H1 (cell line): ENCODE measurements at regions not wholly inside any gene's neighbourhood (a gene's known extent, or its start where the extent isn't known, plus 50 kb on each side); places are given as distances from the start of the nearest gene placed in this dataset.

Source experiments
- CTCF ChIA-PET: fragments of 300-600 bp; sonication (Branson Sonifier 250); formaldehyde crosslinking; loops from one replicate; lab custom pipeline; 2021; ENCODE audit not compliant: partially characterized antibody; lab: Charles Lee
- POLR2A ChIA-PET: fragments of 300-600 bp; sonication (Branson Sonifier 250); formaldehyde crosslinking; loops from one replicate; lab custom pipeline; 2021; ENCODE audit warnings: inconsistent platforms; ENCODE audit not compliant: partially characterized antibody; lab: Charles Lee
- DNase-seq, 2 experiments: peaks; one replicate each; pipeline versions ENCODE4 v3.0.0 to v3.0.0-alpha.2; 2010 to 2022; ENCODE audit warnings: low spot score in 2 of 2, low read depth in 1 of 2, mixed read lengths in 1 of 2
- FAIRE-seq: peaks from 2 replicates; lab custom pipeline; 2011; peaks lifted over from hg19 to GRCh38; lab: Jason Lieb, UNC
- H2AFZ ChIP-seq: 2 replicates; pipeline ENCODE4 v1.8.1; 2012; ENCODE audit warnings: low read length, inconsistent platforms
- H2AK5ac ChIP-seq: 2 replicates; pipeline ENCODE4 v1.6.1; 2013; ENCODE audit warnings: low read depth, low read length
- H2BK120ac ChIP-seq: replicated peaks from 2 replicates; pipeline ENCODE3; 2013; ENCODE audit warnings: low read depth, low read length, inconsistent platforms
- H2BK12ac ChIP-seq: 2 replicates; pipeline ENCODE4 v1.6.1; 2013; ENCODE audit warnings: low read depth, low read length
- H2BK15ac ChIP-seq: 2 replicates; pipeline ENCODE4 v1.6.1; 2013; ENCODE audit warnings: low read length
- H2BK20ac ChIP-seq: 2 replicates; pipeline ENCODE4 v1.6.1; 2013; ENCODE audit warnings: low read length
- H2BK5ac ChIP-seq: 2 replicates; pipeline ENCODE4 v1.6.1; 2013; ENCODE audit warnings: low read depth, low read length
- H3K14ac ChIP-seq: 2 replicates; pipeline ENCODE4 v1.6.1; 2013; ENCODE audit warnings: inconsistent platforms; ENCODE audit not compliant: insufficient read length
- H3K18ac ChIP-seq: 2 replicates; pipeline ENCODE4 v1.6.1; 2013; ENCODE audit warnings: low read length; ENCODE audit errors: extremely low read depth
- H3K23ac ChIP-seq: 2 replicates; pipeline ENCODE4 v1.6.1; 2013; ENCODE audit warnings: inconsistent platforms; ENCODE audit not compliant: insufficient read length
- H3K23me2 ChIP-seq: 2 replicates; pipeline ENCODE4 v1.6.1; 2013; ENCODE audit warnings: low read depth, low read length
- H3K27ac ChIP-seq: 2 replicates; pipeline ENCODE4 v1.6.1; 2011; ENCODE audit warnings: low read depth, low read length, inconsistent platforms
- H3K27me3 ChIP-seq, 4 experiments: replicated peaks in 1 of 4; 1 replicate in 1 of 4; 2 replicates in 3 of 4; pipeline versions ENCODE4 v1.6.1 to v1.8.1; 2011 to 2013; ENCODE audit warnings: low read length in 3 of 4, mild to moderate bottlenecking in 3 of 4, inconsistent platforms in 2 of 4, mixed read lengths in 2 of 4, moderate library complexity in 1 of 4; ENCODE audit not compliant: control insufficient read depth in 3 of 4, insufficient read depth in 3 of 4; ENCODE audit errors: extremely low read depth in 1 of 4
- H3K36me3 ChIP-seq, 4 experiments: 2 replicates each; pipeline versions ENCODE4 v1.6.1 to v1.8.1; 2011 to 2013; ENCODE audit warnings: mild to moderate bottlenecking in 4 of 4, low read length in 3 of 4, moderate library complexity in 2 of 4, control low read depth in 1 of 4, inconsistent platforms in 1 of 4; ENCODE audit not compliant: insufficient read depth in 4 of 4, control insufficient read depth in 2 of 4
- H3K4ac ChIP-seq: replicated peaks from 2 replicates; pipeline ENCODE3; 2013; ENCODE audit warnings: low read length, low read depth, mixed read lengths, inconsistent platforms; ENCODE audit not compliant: insufficient read length
- H3K4me1 ChIP-seq, 4 experiments: replicated peaks in 1 of 4; 1 replicate in 1 of 4; 2 replicates in 3 of 4; pipeline versions ENCODE4 v1.6.1 to v1.8.1; 2011 to 2013; ENCODE audit warnings: low read length in 3 of 4, inconsistent platforms in 2 of 4, mixed read lengths in 1 of 4; ENCODE audit not compliant: insufficient read depth in 4 of 4, control insufficient read depth in 3 of 4
- H3K4me2 ChIP-seq, 2 experiments: 2 replicates each; pipeline versions ENCODE4 v1.6.1 to v1.8.1; 2011 to 2013; ENCODE audit warnings: low read depth in 2 of 2, low read length in 2 of 2, control low read depth in 1 of 2, inconsistent platforms in 1 of 2, mild to moderate bottlenecking in 1 of 2; ENCODE audit not compliant: insufficient read depth in 1 of 2
- H3K4me3 ChIP-seq, 4 experiments: fragments of 200-600, 300-600 bp in 1 of 4; sonication (generic), shearing (Covaris generic), sonication (Bioruptor Twin) in 1 of 4; 2 replicates each; pipeline versions ENCODE4 v1.5.1 to v1.8.1; 2011 to 2016; ENCODE audit warnings: low read length in 4 of 4, low read depth in 3 of 4, control low read depth in 2 of 4, inconsistent platforms in 2 of 4, mild to moderate bottlenecking in 2 of 4, mixed read lengths in 1 of 4, moderate library complexity in 1 of 4; ENCODE audit not compliant: insufficient read depth in 2 of 4; ENCODE audit errors: extremely low read depth in 1 of 4
- H3K56ac ChIP-seq: replicated peaks from 2 replicates; pipeline ENCODE3; 2013; ENCODE audit warnings: low read depth, mild to moderate bottlenecking, mixed read lengths, low read length, inconsistent platforms; ENCODE audit not compliant: insufficient read length
- H3K79me1 ChIP-seq: 2 replicates; pipeline ENCODE4 v1.6.1; 2013; ENCODE audit warnings: low read depth, low read length, control low read depth
- H3K79me2 ChIP-seq, 2 experiments: 2 replicates each; pipeline versions ENCODE4 v1.6.1 to v1.8.1; 2012 to 2013; ENCODE audit warnings: low read length in 2 of 2, mild to moderate bottlenecking in 2 of 2, inconsistent platforms in 1 of 2; ENCODE audit not compliant: insufficient read depth in 2 of 2, control insufficient read depth in 1 of 2
- H3K9ac ChIP-seq, 4 experiments: replicated peaks in 1 of 4; 1 replicate in 1 of 4; 2 replicates in 3 of 4; pipeline versions ENCODE4 v1.6.1 to v1.8.1; 2011 to 2013; ENCODE audit warnings: low read depth in 3 of 4, low read length in 3 of 4, control low read depth in 2 of 4, mild to moderate bottlenecking in 2 of 4, moderate library complexity in 2 of 4, inconsistent platforms in 1 of 4; ENCODE audit errors: extremely low read depth in 1 of 4
- H3K9me3 ChIP-seq, 2 experiments: 2 replicates each; pipeline versions ENCODE4 v1.6.1 to v1.8.1; 2012 to 2013; ENCODE audit warnings: mild to moderate bottlenecking in 2 of 2, moderate library complexity in 2 of 2, control low read depth in 1 of 2, inconsistent platforms in 1 of 2, low read depth in 1 of 2, low read length in 1 of 2, mixed read lengths in 1 of 2; ENCODE audit not compliant: insufficient read depth in 2 of 2
- H4K20me1 ChIP-seq, 2 experiments: replicated peaks in 1 of 2; 2 replicates each; pipeline versions ENCODE3 to v1.8.1; 2011 to 2013; ENCODE audit warnings: inconsistent platforms in 2 of 2, low read length in 2 of 2, mild to moderate bottlenecking in 1 of 2; ENCODE audit not compliant: insufficient read depth in 2 of 2, control insufficient read depth in 1 of 2
- H4K5ac ChIP-seq: 2 replicates; pipeline ENCODE4 v1.6.1; 2013; ENCODE audit warnings: low read length, low read depth, mixed read lengths, inconsistent platforms; ENCODE audit not compliant: insufficient read length
- H4K8ac ChIP-seq: 2 replicates; pipeline ENCODE4 v1.8.0; 2013; ENCODE audit warnings: mild to moderate bottlenecking, moderate library complexity, low read length, inconsistent platforms; ENCODE audit not compliant: insufficient read depth; ENCODE audit errors: extremely low read depth
- H4K91ac ChIP-seq: replicated peaks from 2 replicates; pipeline ENCODE3; 2013; ENCODE audit warnings: low read length, mixed read lengths, inconsistent platforms; ENCODE audit not compliant: insufficient read length
- BACH1 ChIP-seq: IDR thresholded peaks from 2 replicates; pipeline ENCODE4 v1.6.1; 2012; ENCODE audit warnings: low read length, improper control_type of control experiment
- CTBP2 ChIP-seq: IDR thresholded peaks from 2 replicates; pipeline ENCODE4 v1.7.0; 2011; ENCODE audit warnings: borderline replicate concordance, mild to moderate bottlenecking, moderate library complexity, mixed read lengths, low read length; ENCODE audit not compliant: insufficient read depth, insufficient read length
- EZH2 ChIP-seq: fragments of 200-600 bp; sonication (generic); IDR thresholded peaks from 2 replicates; pipeline ENCODE4 v1.7.1; 2012; ENCODE audit warnings: low read depth, mild to moderate bottlenecking, moderate library complexity, low read length, inconsistent platforms; ENCODE audit not compliant: severe bottlenecking
- KDM4A ChIP-seq: IDR thresholded peaks from one replicate; pipeline ENCODE4 v1.7.1; 2012; ENCODE audit warnings: low read depth, mild to moderate bottlenecking, moderate library complexity, low read length, inconsistent platforms; ENCODE audit not compliant: severe bottlenecking
- RFX5 ChIP-seq: IDR thresholded peaks from 2 replicates; pipeline ENCODE4 v1.6.1; 2011; ENCODE audit warnings: low read depth, low read length, improper control_type of control experiment, borderline replicate concordance
- SP1 ChIP-seq: IDR thresholded peaks from 2 replicates; pipeline ENCODE4 v1.6.1; 2011; ENCODE audit warnings: low read depth, low read length
- TBP ChIP-seq: IDR thresholded peaks from 2 replicates; pipeline ENCODE4 v1.6.1; 2011; ENCODE audit warnings: low read depth, low read length, improper control_type of control experiment
- WGBS, 2 experiments: shearing (Covaris generic) in 1 of 2; methylation state at CpG; one replicate each; pipeline versions ENCODE4 v1.1.6 to v1.1.7; 2013 to 2015; ENCODE audit warnings: low lambda C conversion rate in 2 of 2, mixed read lengths in 2 of 2, inconsistent platforms in 1 of 2, low coverage in 1 of 2, missing lambda C conversion rate in 1 of 2; ENCODE audit not compliant: insufficient replicate concordance in 2 of 2, insufficient coverage in 1 of 2, insufficient read length in 1 of 2; ENCODE audit errors: extremely low coverage in 1 of 2, missing lambda C conversion rate in 1 of 2; 5-methylcytosine and 5-hydroxymethylcytosine counted together

DNA sequence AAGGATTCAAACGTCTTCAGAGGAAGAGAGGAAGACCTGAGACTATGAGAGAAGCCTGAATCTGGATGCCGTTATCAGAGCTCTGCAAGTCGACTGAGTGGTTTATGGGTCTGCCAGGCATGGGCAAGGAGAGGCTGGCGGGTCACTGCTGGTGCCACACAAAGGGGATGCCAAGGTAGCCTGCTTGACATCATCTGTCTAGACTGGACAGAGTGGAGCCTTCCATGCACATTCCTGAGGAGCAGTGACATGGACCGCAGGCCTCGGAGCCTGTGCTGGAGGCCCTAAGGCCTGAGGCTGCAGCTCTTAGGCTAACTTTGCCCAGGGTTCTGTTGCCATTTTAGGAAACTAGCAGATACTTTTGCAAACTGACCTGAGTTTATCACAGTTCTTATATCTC lies 127.4 kb downstream of the WT1 start:
- Histone ChIP-seq H3K23me2 (no peaks in the 10 kb centered on the region), H2BK120ac (no peak overlapping the region), H3K14ac (no peak overlapping the region), H3K79me2 (no peaks in the 10 kb centered on the region), H2BK15ac (no peak overlapping the region), H3K4me2 (no peak overlapping the region), H4K5ac (no peak overlapping the region), H3K9ac (no peak overlapping the region), H2BK5ac (no peak overlapping the region), H3K56ac (no peak overlapping the region), H3K4me3 (no peak overlapping the region), H3K79me1 (no peaks in the 10 kb centered on the region), H4K91ac (no peak overlapping the region), H3K4me1 (peaks cover 0 to 2% (median 0%) of the 10 kb centered on the region in 4 experiments; a peak in 1 of 7 replicates), H2BK20ac (no peak overlapping the region), H2AFZ (no peak overlapping the region), H4K8ac (no peak overlapping the region), H3K27me3 (no peaks in the 10 kb centered on the region), H3K36me3 (no peaks in the 10 kb centered on the region), H3K4ac (no peak overlapping the region), H2AK5ac (no peak overlapping the region), H2BK12ac (no peak overlapping the region), H3K9me3 (no peaks in the 10 kb centered on the region), H4K20me1 (no peaks in the 10 kb centered on the region), H3K23ac (no peak overlapping the region), H3K18ac (no peak overlapping the region), H3K27ac (no peak overlapping the region)
- DNase-seq (no peak), FAIRE-seq (no peak)
- TF ChIP-seq KDM4A (no peak), TBP (no peak), SP1 (no peak), EZH2 (no peak), BACH1 (no peak), RFX5 (no peak), CTBP2 (no peak)
- WGBS, 2 experiments: 93% methylated on average over 6 of the region's 6 CpGs; no CpG with 5 or more reads in 1 of the 2 experiments
- POLR2A ChIA-PET: no interaction called here
- CTCF ChIA-PET: interaction anchor here (0.7 to 1.5 kb wide), 3 partner anchors 10 to 68 kb away, joined by 3 to 4 read pairs (median 3); no protein-coding TSS in a partner anchor
